Heart left ventricle (tissue), 13 donors: ENCODE measurements at regions not wholly inside any gene's neighbourhood (a gene's known extent, or its start where the extent isn't known, plus 50 kb on each side); places are given as distances from the start of the nearest gene placed in this dataset.

Experiments used
- CTCF ChIP-seq, 12 donors: fragments of 200-600 bp; sonication (generic) in 4 of 12; IDR thresholded peaks; one replicate each; pipeline versions ENCODE4 v1.5.0 to v1.8.0; 2018 to 2022; ENCODE audit warnings: antibody characterized with exemption in 12 of 12, mild to moderate bottlenecking in 5 of 12
- POLR2A ChIP-seq, 2 donors: fragments of 450-650 bp; IDR thresholded peaks; one replicate each; pipeline ENCODE4 v1.6.1; 2017; ENCODE audit warnings: antibody characterized with exemption in 2 of 2, mild to moderate bottlenecking in 2 of 2, moderate library complexity in 2 of 2
- donor health status: ischemic (EF 13 %, LVEDD 7.1; RV severe dilation, severe dysfunction).
- donor health status: DM: no; HTN: yes; CAD: no.
- donor health status: DM: no; HTN: no; CAD: no.
- donor health status: ischemic (EF 25% LVEDD 6.9; RV normal size, moderate dysfunction).
- donor health status: ischemic (EF 25% LVEDD 5.7; RV mildly dilated, moderate dysfunction).
- donor health status: ischemic (EF 35%, LVEDD 5.7; RV mildly dilated, moderate dysfunction).
- donor health status: nonischemic (EF 11% LVEDD 7.7; RV severe dilation, severe dysfunction).
- donor health status: DM: yes; HTN: yes; CAD: no.
- donor health status: PGD.
- donor health status: ischemic (EF 29% LVEDD 5.4; RV normal size, mild dysfunction).
- donor health status: nonischemic (EF 23%, LVEDD 6.1; RV moderate dilation, normal function).

- TF ChIP-seq CTCF (IDR thresholded peaks at IDR 0.05) = no peak
- no peak for TF ChIP-seq POLR2A (IDR thresholded peaks at IDR 0.05)
Observed at GRCh38 chr11:116446048-116446941, 326.5 kb downstream of the BUD13 start.
